ENCODE measurements at regions not wholly inside any gene's neighbourhood (a gene's known extent, or its start where the extent isn't known, plus 50 kb on each side); places are given as distances from the start of the nearest gene placed in this dataset.

DNA sequence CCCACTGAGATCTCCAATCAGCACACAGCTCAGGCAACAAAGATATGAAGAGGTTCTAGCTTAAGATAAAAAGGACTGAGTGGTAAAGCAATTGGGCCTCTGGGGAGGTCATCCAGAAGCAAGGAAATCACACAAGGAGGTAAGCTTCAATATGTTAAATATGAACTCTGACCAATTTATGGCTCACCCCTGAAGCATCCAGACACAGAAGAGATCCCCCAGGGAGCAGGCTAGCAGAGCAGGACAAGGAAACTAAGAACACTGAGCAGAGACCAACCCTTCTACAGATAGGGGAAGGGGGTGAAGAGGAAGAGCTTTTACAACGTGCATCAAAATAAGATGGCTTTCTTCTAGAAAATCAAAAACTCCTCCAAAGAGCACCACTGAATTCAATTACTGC is 616.2 kb downstream of the DNAH5 start:
- H3K27ac ChIP-seq (ENCODE audit: low read depth, low read length, poor library complexity, severe bottlenecking), result no peak overlapping the region
- no peak for TF ChIP-seq EZH2phosphoT487 (IDR thresholded peaks at IDR 0.05; ENCODE audit: borderline replicate concordance, low read depth, low read length)
- TF ChIP-seq CTCF (conservative IDR thresholded peaks at IDR 0.05; ENCODE audit: low read length), result no peak
- H3K9me2 ChIP-seq (ENCODE audit: insufficient read depth, low read length), result no peaks in the 10 kb centered on the region
- no TSS peak for BruUV-seq (replicated peaks)
- H2AFZ ChIP-seq (ENCODE audit: low read length), result no peak overlapping the region
- no peak overlapping the region for H3K4me2 ChIP-seq (ENCODE audit: low read length)
- H4K20me1 ChIP-seq (ENCODE audit: insufficient read depth, low read length), result no peaks in the 10 kb centered on the region
- no peaks in the 10 kb centered on the region for H3K36me3 ChIP-seq (ENCODE audit: insufficient read depth, low read length)
- intact Hi-C loops (cut with micrococcal nuclease; ENCODE audit: unreplicated experiment), result no loop called here
- no peaks in the 10 kb centered on the region; the same call in 1 of the 2 replicates for H3K9me3 ChIP-seq (ENCODE audit: low read length)
- no peak for DNase-seq (ENCODE audit: low spot score)
- CTCF ChIA-PET (ENCODE audit: unreplicated experiment), result no interaction called here
- POLR2A ChIA-PET, result interaction anchor here (0.6 to 1.2 kb wide), 3 partner anchors 21 to 148 kb away, joined by 3 to 4 read pairs (median 4); no protein-coding TSS in a partner anchor
- H3K4me3 ChIP-seq (ENCODE audit: low read depth, low read length, poor library complexity, severe bottlenecking), result no peak overlapping the region
- no peaks in the 10 kb centered on the region for H3K4me1 ChIP-seq (ENCODE audit: insufficient read depth, low read length, poor library complexity, severe bottlenecking)
- no peaks in the 10 kb centered on the region for H3K79me2 ChIP-seq (ENCODE audit: insufficient read depth, low read depth, low read length)

DNA sequence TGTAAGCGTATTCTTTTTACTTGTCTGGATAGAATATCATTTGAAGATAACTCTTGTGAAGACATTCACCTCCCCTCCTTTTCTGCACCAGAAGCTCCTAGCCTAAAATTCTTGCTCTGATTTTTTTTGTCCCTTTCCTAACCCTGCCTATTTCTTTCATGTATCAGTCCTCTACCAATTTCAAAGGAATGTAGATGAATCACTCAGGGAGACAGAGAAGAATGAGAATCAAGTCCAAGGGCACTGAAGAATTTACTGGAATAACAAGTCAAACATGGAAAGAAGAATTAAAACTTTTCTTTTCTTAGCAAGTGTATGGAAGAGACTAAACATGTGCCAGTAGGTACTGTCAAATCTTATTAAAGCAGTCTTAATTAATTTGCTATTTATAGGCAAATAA is 618.7 kb downstream of the DNAH5 start:
- no peak overlapping the region for H3K27ac ChIP-seq (ENCODE audit: low read depth, low read length, poor library complexity, severe bottlenecking)
- POLR2A ChIA-PET, result no interaction called here
- DNase-seq (ENCODE audit: low spot score), result no peak
- H3K36me3 ChIP-seq (ENCODE audit: insufficient read depth, low read length), result no peaks in the 10 kb centered on the region
- CTCF ChIA-PET (ENCODE audit: unreplicated experiment), result no interaction called here
- no peak for TF ChIP-seq EZH2phosphoT487 (IDR thresholded peaks at IDR 0.05; ENCODE audit: borderline replicate concordance, low read depth, low read length)
- TF ChIP-seq CTCF (conservative IDR thresholded peaks at IDR 0.05; ENCODE audit: low read length), result no peak
- H3K9me2 ChIP-seq (ENCODE audit: insufficient read depth, low read length), result no peaks in the 10 kb centered on the region
- H3K4me3 ChIP-seq (ENCODE audit: low read depth, low read length, poor library complexity, severe bottlenecking), result no peak overlapping the region
- H3K4me1 ChIP-seq (ENCODE audit: insufficient read depth, low read length, poor library complexity, severe bottlenecking), result no peaks in the 10 kb centered on the region
- no peak overlapping the region for H3K4me2 ChIP-seq (ENCODE audit: low read length)
- no peaks in the 10 kb centered on the region for H3K79me2 ChIP-seq (ENCODE audit: insufficient read depth, low read depth, low read length)
- no peaks in the 10 kb centered on the region; the same call in 1 of the 2 replicates for H3K9me3 ChIP-seq (ENCODE audit: low read length)
- H2AFZ ChIP-seq (ENCODE audit: low read length), result no peak overlapping the region
- no peaks in the 10 kb centered on the region for H4K20me1 ChIP-seq (ENCODE audit: insufficient read depth, low read length)
- intact Hi-C loops (cut with micrococcal nuclease; ENCODE audit: unreplicated experiment), result no loop called here
- no TSS peak for BruUV-seq (replicated peaks)

DNA sequence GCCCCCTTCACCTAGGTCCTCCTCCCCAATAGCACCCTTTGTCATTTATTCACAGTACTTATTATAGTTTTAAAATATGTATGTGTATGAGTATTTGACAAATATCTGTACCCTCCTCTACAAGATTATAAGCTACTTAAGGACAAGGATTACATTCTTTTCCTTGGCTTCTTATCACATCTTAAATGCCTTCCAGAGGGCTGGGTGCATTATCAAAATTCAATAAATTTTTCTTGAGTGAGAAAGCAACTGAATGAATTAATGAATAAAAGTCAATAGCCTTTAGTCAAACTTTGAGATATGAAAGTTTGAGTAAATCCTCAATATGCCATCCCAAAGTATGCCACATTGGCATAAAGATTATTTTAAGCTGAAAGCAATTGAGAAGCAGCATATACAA is 621.7 kb downstream of the DNAH5 start:
- no peak overlapping the region for H3K4me3 ChIP-seq (ENCODE audit: low read depth, low read length, poor library complexity, severe bottlenecking)
- no peak overlapping the region for H2AFZ ChIP-seq (ENCODE audit: low read length)
- no TSS peak for BruUV-seq (replicated peaks)
- no peaks in the 10 kb centered on the region for H3K4me1 ChIP-seq (ENCODE audit: insufficient read depth, low read length, poor library complexity, severe bottlenecking)
- POLR2A ChIA-PET, result interaction anchor here (0.6 kb wide), 1 partner anchor 40 kb away, joined by 6 read pairs; no protein-coding TSS in a partner anchor
- no peak overlapping the region for H3K4me2 ChIP-seq (ENCODE audit: low read length)
- H3K9me2 ChIP-seq (ENCODE audit: insufficient read depth, low read length), result no peaks in the 10 kb centered on the region
- H3K27ac ChIP-seq (ENCODE audit: low read depth, low read length, poor library complexity, severe bottlenecking), result no peak overlapping the region
- no peaks in the 10 kb centered on the region for H3K79me2 ChIP-seq (ENCODE audit: insufficient read depth, low read depth, low read length)
- no peak for DNase-seq (ENCODE audit: low spot score)
- TF ChIP-seq CTCF (conservative IDR thresholded peaks at IDR 0.05; ENCODE audit: low read length), result no peak
- no peak for TF ChIP-seq EZH2phosphoT487 (IDR thresholded peaks at IDR 0.05; ENCODE audit: borderline replicate concordance, low read depth, low read length)
- no peaks in the 10 kb centered on the region for H3K9me3 ChIP-seq (ENCODE audit: low read length)
- intact Hi-C loops (cut with micrococcal nuclease; ENCODE audit: unreplicated experiment), result no loop called here
- H4K20me1 ChIP-seq (ENCODE audit: insufficient read depth, low read length), result no peaks in the 10 kb centered on the region
- CTCF ChIA-PET (ENCODE audit: unreplicated experiment), result no interaction called here
- no peaks in the 10 kb centered on the region for H3K36me3 ChIP-seq (ENCODE audit: insufficient read depth, low read length)
